Endothelial cell of umbilical vein (primary cell): ENCODE measurements at regions not wholly inside any gene's neighbourhood (a gene's known extent, or its start where the extent isn't known, plus 50 kb on each side); places are given as distances from the start of the nearest gene placed in this dataset.

Experiments used
- EZH2 ChIP-seq: IDR thresholded peaks from 2 replicates; pipeline ENCODE4 v1.6.1; 2012; ENCODE audit warnings: borderline replicate concordance, low read depth, mild to moderate bottlenecking, moderate library complexity, low read length, inconsistent platforms; ENCODE audit not compliant: severe bottlenecking
- POLR2A ChIP-seq: IDR thresholded peaks from 2 replicates; pipeline ENCODE4 v1.6.1; 2012; ENCODE audit warnings: low read depth, mild to moderate bottlenecking, control low read depth, low read length
- POLR2AphosphoS5 ChIP-seq: IDR thresholded peaks from 2 replicates; pipeline ENCODE4 v1.6.1; 2012; ENCODE audit warnings: low read depth, mild to moderate bottlenecking, control low read depth, low read length, moderate library complexity; ENCODE audit not compliant: insufficient read depth
- TF ChIP-seq, protein P1 (sequence below), 2 donors: IDR thresholded peaks; 1 replicate in 1 of 2; 2 replicates in 1 of 2; pipeline ENCODE4 v1.5.1; 2011; ENCODE audit warnings: low read length in 2 of 2, mild to moderate bottlenecking in 2 of 2, moderate library complexity in 2 of 2, control low read depth in 1 of 2, inconsistent platforms in 1 of 2, low read depth in 1 of 2; ENCODE audit not compliant: insufficient read depth in 1 of 2; ENCODE audit errors: extremely low read depth in 1 of 2

- no peak for TF ChIP-seq EZH2
- TF ChIP-seq POLR2A: no peak
- TF ChIP-seq, protein P1, sequence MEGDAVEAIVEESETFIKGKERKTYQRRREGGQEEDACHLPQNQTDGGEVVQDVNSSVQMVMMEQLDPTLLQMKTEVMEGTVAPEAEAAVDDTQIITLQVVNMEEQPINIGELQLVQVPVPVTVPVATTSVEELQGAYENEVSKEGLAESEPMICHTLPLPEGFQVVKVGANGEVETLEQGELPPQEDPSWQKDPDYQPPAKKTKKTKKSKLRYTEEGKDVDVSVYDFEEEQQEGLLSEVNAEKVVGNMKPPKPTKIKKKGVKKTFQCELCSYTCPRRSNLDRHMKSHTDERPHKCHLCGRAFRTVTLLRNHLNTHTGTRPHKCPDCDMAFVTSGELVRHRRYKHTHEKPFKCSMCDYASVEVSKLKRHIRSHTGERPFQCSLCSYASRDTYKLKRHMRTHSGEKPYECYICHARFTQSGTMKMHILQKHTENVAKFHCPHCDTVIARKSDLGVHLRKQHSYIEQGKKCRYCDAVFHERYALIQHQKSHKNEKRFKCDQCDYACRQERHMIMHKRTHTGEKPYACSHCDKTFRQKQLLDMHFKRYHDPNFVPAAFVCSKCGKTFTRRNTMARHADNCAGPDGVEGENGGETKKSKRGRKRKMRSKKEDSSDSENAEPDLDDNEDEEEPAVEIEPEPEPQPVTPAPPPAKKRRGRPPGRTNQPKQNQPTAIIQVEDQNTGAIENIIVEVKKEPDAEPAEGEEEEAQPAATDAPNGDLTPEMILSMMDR (IDR thresholded peaks at IDR 0.05; ENCODE audit: extremely low read depth in 1 of 2, insufficient read depth in 1 of 2, low read depth in 1 of 2, low read length in 2 of 2): no peak
- TF ChIP-seq POLR2AphosphoS5: no peak
These were observed 1092.0 kb upstream of the LRRTM1 start for GRCh38 chr2:81396417-81397019.
